Astrocyte of the cerebellum (primary cell): ENCODE measurements at regions not wholly inside any gene's neighbourhood (a gene's known extent, or its start where the extent isn't known, plus 50 kb on each side); places are given as distances from the start of the nearest gene placed in this dataset.

ENCODE experiments used
- DNase-seq: peaks from one replicate; pipeline ENCODE4 v3.0.0-alpha.2; 2011; ENCODE audit warnings: low read depth
- H3K4me3 ChIP-seq: 2 replicates; pipeline ENCODE4 v1.5.1; 2011; ENCODE audit warnings: mild to moderate bottlenecking, low read depth, low read length, moderate library complexity
- CTCF ChIP-seq: IDR thresholded peaks from 2 replicates; pipeline ENCODE4 v1.5.1; 2012; ENCODE audit warnings: low read length, low read depth, moderate library complexity, mild to moderate bottlenecking; ENCODE audit errors: missing control alignments
- in situ Hi-C: cut with HindIII; loops from 2 replicates; pipeline ENCODE4 v1.10.0; 2017; ENCODE audit warnings: low sequenced_read_pairs

- in situ Hi-C loops, result no loop called here
- H3K4me3 ChIP-seq, result no peak overlapping the region
- TF ChIP-seq CTCF, result no peak
- no peak for DNase-seq
Measured at GRCh38 chr2:20563251-20563650, 87.6 kb downstream of the HS1BP3 start.

- in situ Hi-C loops, result no loop called here
- no peak overlapping the region for H3K4me3 ChIP-seq
- no peak for DNase-seq
- no peak for TF ChIP-seq CTCF
Measured at GRCh38 chr2:20563833-20564232, 87.1 kb downstream of the HS1BP3 start.

GRCh38 chr2:20565101-20565622 is 85.7 kb downstream of the HS1BP3 start:
- DNase-seq, result no peak
- TF ChIP-seq CTCF, result no peak
- in situ Hi-C loops, result no loop called here
- H3K4me3 ChIP-seq, result no peak overlapping the region

GRCh38 chr2:20565623-20566236 is 85.2 kb downstream of the HS1BP3 start:
- no peak for DNase-seq
- H3K4me3 ChIP-seq, result no peak overlapping the region
- in situ Hi-C loops, result no loop called here
- no peak for TF ChIP-seq CTCF

- TF ChIP-seq CTCF, result no peak
- no peak for DNase-seq
- H3K4me3 ChIP-seq, result no peak overlapping the region
- in situ Hi-C loops, result no loop called here
Measured at GRCh38 chr2:20566331-20566730, 84.6 kb downstream of the HS1BP3 start.

DNA sequence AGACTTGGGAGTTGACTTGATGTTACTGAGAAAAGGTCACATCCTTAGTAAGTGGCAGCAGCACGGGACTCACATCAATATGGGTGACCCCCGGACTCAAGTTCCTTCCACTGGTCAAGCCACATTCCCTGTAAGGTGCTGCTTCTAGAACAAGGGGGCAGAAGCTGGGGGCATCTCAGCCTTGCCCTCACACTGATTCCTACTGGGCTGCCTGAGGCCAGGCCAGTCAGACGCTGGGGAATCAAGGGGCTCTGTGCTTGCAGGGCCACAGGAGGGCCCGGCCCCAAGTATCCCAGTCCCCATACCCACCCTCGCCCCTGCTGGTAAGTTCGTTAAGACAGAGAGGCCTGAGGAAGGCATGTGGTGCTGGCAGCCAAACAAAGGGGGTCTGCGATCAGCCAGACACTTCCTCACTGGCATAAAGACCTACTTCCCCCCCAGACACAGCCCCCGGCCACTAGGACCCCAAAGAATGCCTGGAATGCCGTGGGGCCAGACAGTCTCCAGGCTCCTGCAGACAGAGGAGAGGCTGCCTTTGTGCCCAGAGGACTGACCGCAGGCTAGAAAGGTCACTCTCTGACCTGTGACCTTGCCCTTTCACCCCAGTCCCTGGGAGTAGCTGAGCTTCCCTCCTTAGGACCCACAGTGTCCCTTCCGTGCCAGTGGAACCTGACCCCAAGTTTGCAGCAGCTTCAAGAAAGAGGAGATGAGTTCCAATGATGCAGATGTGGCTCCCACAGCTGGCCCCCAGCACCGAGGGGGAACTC is 83.6 kb downstream of the HS1BP3 start:
- TF ChIP-seq CTCF, result no peak
- H3K4me3 ChIP-seq, result no peak overlapping the region

More for the DNA sequence above, 83.6 kb downstream of the HS1BP3 start:
- in situ Hi-C loops, result no loop called here
- DNase-seq, result no peak
